HCT116 (cell line): ENCODE measurements at regions not wholly inside any gene's neighbourhood (a gene's known extent, or its start where the extent isn't known, plus 50 kb on each side); places are given as distances from the start of the nearest gene placed in this dataset.

Source experiments
- ATAC-seq: fragments of 200-7000 bp; cut with Tn5 transposase; 2 replicates; pipeline ENCODE4 v1.9.1; 2020; ENCODE audit warnings: mild to moderate bottlenecking, moderate library complexity
- BruUV-seq: library from RNA; stranded (reverse); fragments of 400-500 nt; replicated peaks from 2 replicates; lab custom pipeline; 2021; lab: Mats Ljungman, UMichigan
- CTCF ChIA-PET: fragments of 300-600 bp; sonication (Branson Sonifier 250); formaldehyde crosslinking; loops from one replicate; lab custom pipeline; 2021; ENCODE audit warnings: antibody characterized with exemption; lab: Charles Lee
- POLR2A ChIA-PET: fragments of 300-600, 350-600 bp; sonication (Branson Sonifier 250); formaldehyde crosslinking; loops from one replicate; lab custom pipeline; 2021; ENCODE audit warnings: antibody characterized with exemption; lab: Charles Lee
- RAD21 ChIA-PET, 2 experiments: fragments of 300-600 bp; sonication (Branson Sonifier 250); formaldehyde crosslinking; loops; one replicate each; lab custom pipeline; 2023; ENCODE audit warnings: low total read pairs in 2 of 2; ENCODE audit not compliant: uncharacterized antibody in 2 of 2, unreplicated experiment in 2 of 2, low non-redundant PET in 1 of 2; lab: Charles Lee
- DNase-seq: peaks from one replicate; pipeline ENCODE4 v3.0.0-alpha.2; 2010; ENCODE audit warnings: low read depth, low spot score
- H2AFZ ChIP-seq: fragments of 200-600 bp; shearing (Covaris generic), sonication (generic); 2 replicates; pipeline ENCODE4 v1.6.1; 2017; ENCODE audit warnings: low read depth, mixed run types, mixed read lengths, antibody characterized with exemption, low read length; ENCODE audit not compliant: poor library complexity, severe bottlenecking
- H3K27ac ChIP-seq: 2 replicates; pipeline ENCODE4 v1.5.1; 2012; ENCODE audit warnings: low read depth, low read length
- H3K27me3 ChIP-seq: fragments of 200-600 bp; sonication (generic); 2 replicates; pipeline ENCODE4 v1.6.1; 2016; ENCODE audit warnings: mixed run types, low read length, mixed read lengths; ENCODE audit not compliant: insufficient read depth
- H3K36me3 ChIP-seq, 2 experiments: fragments of 200-500 bp in 1 of 2; fragments of 200-600 bp in 1 of 2; sonication (Bioruptor generic) in 1 of 2; sonication (generic) in 1 of 2; 2 replicates each; pipeline versions ENCODE4 v1.5.1 to v1.6.1; 2014 to 2016; ENCODE audit warnings: low read length in 2 of 2, inconsistent platforms in 1 of 2, mixed read lengths in 1 of 2, mixed run types in 1 of 2; ENCODE audit not compliant: insufficient read depth in 2 of 2, control insufficient read depth in 1 of 2
- H3K4me1 ChIP-seq, 2 experiments: fragments of 200-600 bp in 1 of 2; sonication (generic) in 1 of 2; 2 replicates each; pipeline versions ENCODE4 v1.5.1 to v1.6.1; 2012 to 2017; ENCODE audit warnings: low read length in 2 of 2, inconsistent platforms in 1 of 2, mild to moderate bottlenecking in 1 of 2, mixed read lengths in 1 of 2, mixed run types in 1 of 2, moderate library complexity in 1 of 2; ENCODE audit not compliant: insufficient read depth in 2 of 2, control insufficient read depth in 1 of 2
- H3K4me2 ChIP-seq: fragments of 200-600 bp; sonication (generic); 2 replicates; pipeline ENCODE4 v1.6.1; 2017; ENCODE audit warnings: mixed run types, low read length, mixed read lengths
- H3K4me3 ChIP-seq, 2 experiments: fragments of 200-600 bp in 1 of 2; sonication (generic) in 1 of 2; replicated peaks in 1 of 2; 2 replicates each; pipeline ENCODE4 v1.5.1; 2011 to 2016; ENCODE audit warnings: low read length in 2 of 2, control low read depth in 1 of 2, low read depth in 1 of 2, mild to moderate bottlenecking in 1 of 2, mixed read lengths in 1 of 2, mixed run types in 1 of 2
- H3K79me2 ChIP-seq: fragments of 200-600 bp; sonication (generic); 2 replicates; pipeline ENCODE4 v1.6.1; 2017; ENCODE audit warnings: mild to moderate bottlenecking, mixed run types, low read length, moderate library complexity, mixed read lengths; ENCODE audit not compliant: insufficient read depth
- H3K9ac ChIP-seq: fragments of 200-600 bp; sonication (generic); 2 replicates; pipeline ENCODE4 v1.6.1; 2016; ENCODE audit warnings: low read length, mixed read lengths
- H3K9me2 ChIP-seq: fragments of 200-600 bp; sonication (generic), shearing (Covaris generic); 2 replicates; pipeline ENCODE4 v1.6.1; 2017; ENCODE audit warnings: mixed run types, mild to moderate bottlenecking, moderate library complexity; ENCODE audit not compliant: insufficient read depth
- H3K9me3 ChIP-seq, 2 experiments: fragments of 200-500 bp in 1 of 2; fragments of 200-600 bp in 1 of 2; sonication (Bioruptor generic) in 1 of 2; sonication (generic) in 1 of 2; 2 replicates each; pipeline ENCODE4 v1.6.1; 2014 to 2017; ENCODE audit warnings: low read length in 2 of 2, mixed read lengths in 2 of 2, inconsistent platforms in 1 of 2, low read depth in 1 of 2, mild to moderate bottlenecking in 1 of 2, mixed run types in 1 of 2, moderate library complexity in 1 of 2; ENCODE audit not compliant: control insufficient read depth in 1 of 2, insufficient read depth in 1 of 2
- H4K20me1 ChIP-seq: fragments of 200-600 bp; sonication (generic), shearing (Covaris generic); 2 replicates; pipeline ENCODE4 v1.6.1; 2017; ENCODE audit warnings: mixed run types, mild to moderate bottlenecking, moderate library complexity; ENCODE audit not compliant: insufficient read depth
- ATF3 ChIP-seq: IDR thresholded peaks from 2 replicates; pipeline ENCODE4 v1.6.1; 2012
- CBX3 ChIP-seq: IDR thresholded peaks from 2 replicates; pipeline ENCODE4 v1.6.1; 2012; ENCODE audit warnings: low read depth
- CEBPB ChIP-seq: IDR thresholded peaks from 2 replicates; pipeline ENCODE4 v1.6.1; 2012; ENCODE audit warnings: low read depth
- CTCF ChIP-seq, 3 experiments: fragments of 200-600 bp in 1 of 3; sonication (generic) in 1 of 3; IDR thresholded peaks in 2 of 3; conservative IDR thresholded peaks in 1 of 3; 2 replicates each; pipeline ENCODE4 v1.5.1; 2012 to 2017; ENCODE audit warnings: low read depth in 2 of 3, low read length in 2 of 3, antibody characterized with exemption in 1 of 3, borderline replicate concordance in 1 of 3, control low read depth in 1 of 3, mild to moderate bottlenecking in 1 of 3, mixed read lengths in 1 of 3, mixed run types in 1 of 3, moderate library complexity in 1 of 3; ENCODE audit not compliant: insufficient read depth in 1 of 3
- ELF1 ChIP-seq: IDR thresholded peaks from 2 replicates; pipeline ENCODE4 v1.6.1; 2012; ENCODE audit warnings: low read depth, borderline replicate concordance
- EZH2phosphoT487 ChIP-seq: fragments of 200-600 bp; IDR thresholded peaks from 2 replicates; pipeline ENCODE4 v1.6.1; 2018; ENCODE audit warnings: antibody characterized with exemption, borderline replicate concordance
- FOSL1 ChIP-seq: IDR thresholded peaks from 2 replicates; pipeline ENCODE4 v1.6.1; 2012; ENCODE audit warnings: low read depth
- MAX ChIP-seq: IDR thresholded peaks from 2 replicates; pipeline ENCODE4 v1.6.1; 2012
- POLR2A ChIP-seq: IDR thresholded peaks from 2 replicates; pipeline ENCODE4 v1.7.0; 2011; ENCODE audit warnings: borderline replicate concordance; ENCODE audit not compliant: insufficient read depth, insufficient read length; ENCODE audit errors: extremely low read depth
- RAD21 ChIP-seq: IDR thresholded peaks from 2 replicates; pipeline ENCODE4 v1.6.1; 2012; ENCODE audit warnings: low read depth, mild to moderate bottlenecking
- REST ChIP-seq: IDR thresholded peaks from 2 replicates; pipeline ENCODE4 v1.6.1; 2012; ENCODE audit warnings: low read depth
- SIN3A ChIP-seq: IDR thresholded peaks from 2 replicates; pipeline ENCODE4 v1.6.1; 2012; ENCODE audit warnings: low read depth
- SP1 ChIP-seq: IDR thresholded peaks from 2 replicates; pipeline ENCODE4 v1.6.1; 2012; ENCODE audit warnings: low read depth
- TCF7L2 ChIP-seq: IDR thresholded peaks from 2 replicates; pipeline ENCODE4 v1.7.0; 2011; ENCODE audit warnings: borderline replicate concordance, inconsistent platforms; ENCODE audit not compliant: insufficient read depth, insufficient read length; ENCODE audit errors: extremely low read depth
- ZBTB33 ChIP-seq: IDR thresholded peaks from 2 replicates; pipeline ENCODE4 v1.6.1; 2011; ENCODE audit warnings: mild to moderate bottlenecking, low read length, moderate library complexity; ENCODE audit not compliant: insufficient replicate concordance; ENCODE audit errors: extremely low read depth
- ZFX ChIP-seq: fragments of 450-650 bp; IDR thresholded peaks from 2 replicates; pipeline ENCODE4 v1.6.1; 2017
- ZNF274 ChIP-seq: fragments of 200-500 bp; sonication (Bioruptor generic); IDR thresholded peaks from 2 replicates; pipeline ENCODE4 v1.6.1; 2014; ENCODE audit warnings: mild to moderate bottlenecking, low read depth, low read length, inconsistent platforms
- intact Hi-C: fragments of 100-400 bp; cut with micrococcal nuclease; formaldehyde crosslinking; loops from 2 replicates; pipeline ENCODE4 v1.10.0; 2022

GRCh38 chr7:16144361-16144760 is 277.0 kb downstream of the CRPPA start:
- BruUV-seq, result no TSS peak
- ATAC-seq (no peak), DNase-seq (no peak)
- Histone ChIP-seq H3K4me1 (no peaks in the 10 kb centered on the region), H3K9me3 (no peaks in the 10 kb centered on the region), H3K79me2 (no peaks in the 10 kb centered on the region), H3K9ac (no peak overlapping the region), H2AFZ (no peak overlapping the region), H3K36me3 (no peaks in the 10 kb centered on the region), H3K9me2 (no peaks in the 10 kb centered on the region), H3K27me3 (no peaks in the 10 kb centered on the region), H4K20me1 (no peaks in the 10 kb centered on the region), H3K4me2 (no peak overlapping the region), H3K4me3 (no peak overlapping the region), H3K27ac (no peak overlapping the region)
- POLR2A ChIA-PET, result no interaction called here
- CTCF ChIA-PET, result no interaction called here
- TF ChIP-seq RAD21 (no peak), ELF1 (no peak), SIN3A (no peak), CTCF (IDR thresholded peaks at IDR 0.05 in 2 of 3, conservative IDR thresholded peaks at IDR 0.05 in 1 of 3; ENCODE audit: borderline replicate concordance in 1 of 3, insufficient read depth in 1 of 3, low read depth in 2 of 3, low read length in 2 of 3) (no peak), ZBTB33 (no peak), EZH2phosphoT487 (no peak), ZNF274 (no peak), CBX3 (no peak), FOSL1 (no peak), SP1 (no peak), POLR2A (no peak), REST (no peak), MAX (no peak), TCF7L2 (no peak), CEBPB (no peak), ZFX (no peak), ATF3 (no peak)
- intact Hi-C loops, result no loop called here
- RAD21 ChIA-PET, result no interaction called here
